ENCODE measurements at regions not wholly inside any gene's neighbourhood (a gene's known extent, or its start where the extent isn't known, plus 50 kb on each side); places are given as distances from the start of the nearest gene placed in this dataset.

DNA sequence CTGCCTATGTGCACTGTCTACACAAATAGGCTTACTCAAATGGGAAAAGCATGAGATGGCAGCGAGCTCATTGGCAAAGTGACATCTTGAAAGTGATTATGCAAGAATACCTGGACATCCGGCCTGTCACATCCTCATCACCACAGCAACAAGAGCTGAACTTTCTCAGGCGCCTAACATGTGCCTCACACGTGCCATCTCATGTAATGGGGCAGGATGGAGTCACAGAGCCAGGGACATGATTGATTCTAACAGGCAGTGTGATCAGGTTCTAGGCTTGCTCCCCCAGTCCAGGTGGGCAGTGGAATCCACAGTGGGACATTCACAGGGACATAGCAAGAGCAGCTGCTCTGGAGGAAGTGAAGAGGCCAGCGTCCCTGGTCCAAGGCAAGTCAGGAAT, 192.3 kb upstream of the SSTR4 start:
- TF ChIP-seq, protein P1, sequence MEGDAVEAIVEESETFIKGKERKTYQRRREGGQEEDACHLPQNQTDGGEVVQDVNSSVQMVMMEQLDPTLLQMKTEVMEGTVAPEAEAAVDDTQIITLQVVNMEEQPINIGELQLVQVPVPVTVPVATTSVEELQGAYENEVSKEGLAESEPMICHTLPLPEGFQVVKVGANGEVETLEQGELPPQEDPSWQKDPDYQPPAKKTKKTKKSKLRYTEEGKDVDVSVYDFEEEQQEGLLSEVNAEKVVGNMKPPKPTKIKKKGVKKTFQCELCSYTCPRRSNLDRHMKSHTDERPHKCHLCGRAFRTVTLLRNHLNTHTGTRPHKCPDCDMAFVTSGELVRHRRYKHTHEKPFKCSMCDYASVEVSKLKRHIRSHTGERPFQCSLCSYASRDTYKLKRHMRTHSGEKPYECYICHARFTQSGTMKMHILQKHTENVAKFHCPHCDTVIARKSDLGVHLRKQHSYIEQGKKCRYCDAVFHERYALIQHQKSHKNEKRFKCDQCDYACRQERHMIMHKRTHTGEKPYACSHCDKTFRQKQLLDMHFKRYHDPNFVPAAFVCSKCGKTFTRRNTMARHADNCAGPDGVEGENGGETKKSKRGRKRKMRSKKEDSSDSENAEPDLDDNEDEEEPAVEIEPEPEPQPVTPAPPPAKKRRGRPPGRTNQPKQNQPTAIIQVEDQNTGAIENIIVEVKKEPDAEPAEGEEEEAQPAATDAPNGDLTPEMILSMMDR (conservative IDR thresholded peaks at IDR 0.05; ENCODE audit: low read depth, low read length) = no peak
- TF ChIP-seq EZH2 (IDR thresholded peaks at IDR 0.05; ENCODE audit: borderline replicate concordance, low read depth, low read length, poor library complexity, severe bottlenecking) = no peak
